Esophagus muscularis mucosa (tissue), 3 donors: ENCODE measurements at regions not wholly inside any gene's neighbourhood (a gene's known extent, or its start where the extent isn't known, plus 50 kb on each side); places are given as distances from the start of the nearest gene placed in this dataset.

Experiments
- CTCF ChIP-seq, 3 experiments: fragments of 200-600 bp in 2 of 3; fragments of 450-650 bp in 1 of 3; sonication (generic) in 2 of 3; IDR thresholded peaks; one replicate each; pipeline ENCODE4 v1.5.1; 2017 to 2019; ENCODE audit warnings: antibody characterized with exemption in 3 of 3, mild to moderate bottlenecking in 2 of 3, moderate library complexity in 1 of 3
- POLR2A ChIP-seq: fragments of 450-650 bp; IDR thresholded peaks from one replicate; pipeline ENCODE4 v1.6.1; 2017; ENCODE audit warnings: antibody characterized with exemption, moderate library complexity, mild to moderate bottlenecking, low read depth
- POLR2AphosphoS5 ChIP-seq, 2 donors: sonication (generic); formaldehyde crosslinking; IDR thresholded peaks; one replicate each; pipeline ENCODE4 v1.6.1; 2017; ENCODE audit warnings: antibody characterized with exemption in 2 of 2

DNA sequence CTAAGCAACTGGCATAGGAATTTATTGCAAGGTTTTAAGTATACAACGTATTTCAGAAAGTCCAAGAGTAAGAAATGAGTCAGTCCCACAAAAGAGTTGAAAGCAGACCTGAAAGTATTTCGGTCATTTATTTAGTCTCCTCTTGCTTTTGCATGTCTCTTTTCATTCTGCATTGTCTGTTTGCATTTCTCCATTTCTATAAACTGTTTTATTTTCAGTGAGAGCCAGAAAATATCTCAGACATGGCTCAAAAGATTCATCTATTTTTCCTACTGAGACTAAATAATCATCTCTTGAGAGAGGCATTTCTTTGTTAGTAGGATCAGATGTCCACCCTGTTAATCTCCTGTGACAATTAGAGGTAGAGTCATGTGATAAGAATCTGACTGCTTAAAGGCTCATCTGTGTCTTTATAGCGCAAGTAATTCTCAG is 219.1 kb upstream of the CCDC179 start:
- TF ChIP-seq POLR2AphosphoS5 (IDR thresholded peaks at IDR 0.05) (no peak), POLR2A (no peak), CTCF (IDR thresholded peaks at IDR 0.05) (no peak)
